ENCODE measurements at regions not wholly inside any gene's neighbourhood (a gene's known extent, or its start where the extent isn't known, plus 50 kb on each side); places are given as distances from the start of the nearest gene placed in this dataset.

DNA sequence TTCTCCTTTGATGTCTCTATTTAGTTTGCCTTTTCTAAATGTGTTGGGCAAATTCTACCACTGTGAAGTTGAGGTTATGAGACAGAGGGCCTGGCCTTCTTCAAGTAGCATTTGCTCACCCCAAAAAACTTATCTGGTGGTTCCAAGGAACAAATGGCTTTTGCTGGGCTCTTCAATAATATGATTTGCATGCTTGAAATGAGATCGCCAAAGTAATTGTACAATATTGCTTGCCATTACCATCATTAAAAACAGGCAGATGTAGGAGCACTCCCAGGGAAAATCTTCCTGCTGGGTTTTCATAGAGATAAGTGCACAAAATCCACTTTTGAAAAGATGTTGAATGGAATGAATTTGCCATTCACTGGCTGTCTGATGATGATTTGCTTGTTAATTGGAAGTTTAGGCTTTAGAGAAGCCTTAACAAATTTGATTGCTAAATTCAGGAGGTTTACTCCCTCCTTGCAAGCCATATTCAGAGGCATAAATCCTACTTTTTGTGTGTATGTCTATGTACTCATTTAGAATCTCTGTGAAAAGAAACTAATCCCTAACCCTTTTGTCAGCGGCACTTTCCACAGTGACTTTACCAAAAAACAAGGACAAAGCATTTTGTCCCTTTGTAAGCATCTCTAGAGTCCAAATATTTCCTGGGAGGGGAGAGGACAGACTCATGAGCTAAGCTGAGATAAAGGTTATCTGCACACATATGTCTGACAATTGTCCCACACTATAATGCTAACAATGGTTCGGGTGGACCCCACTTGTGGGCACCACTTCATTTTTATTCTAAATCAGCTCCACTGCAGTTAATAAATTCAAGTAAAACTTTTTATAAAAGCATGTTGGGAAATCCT lies 240.8 kb upstream of the PIK3C3 start:
- TF ChIP-seq CTCF (IDR thresholded peaks at IDR 0.05; ENCODE audit: low read depth, low read length): no peak
- no peaks in the 10 kb centered on the region for H3K9me3 ChIP-seq (ENCODE audit: low read depth)
- no peak for DNase-seq (ENCODE audit: low read depth in 1 of 2, low spot score in 1 of 2)
- no peak overlapping the region for H3K27ac ChIP-seq
- no peaks in the 10 kb centered on the region for H3K36me3 ChIP-seq
- H3K4me1 ChIP-seq (ENCODE audit: low read depth): peaks cover 34% of the 10 kb centered on the region
- H3K4me3 ChIP-seq: no peak overlapping the region
- no peaks in the 10 kb centered on the region for H3K27me3 ChIP-seq

DNA sequence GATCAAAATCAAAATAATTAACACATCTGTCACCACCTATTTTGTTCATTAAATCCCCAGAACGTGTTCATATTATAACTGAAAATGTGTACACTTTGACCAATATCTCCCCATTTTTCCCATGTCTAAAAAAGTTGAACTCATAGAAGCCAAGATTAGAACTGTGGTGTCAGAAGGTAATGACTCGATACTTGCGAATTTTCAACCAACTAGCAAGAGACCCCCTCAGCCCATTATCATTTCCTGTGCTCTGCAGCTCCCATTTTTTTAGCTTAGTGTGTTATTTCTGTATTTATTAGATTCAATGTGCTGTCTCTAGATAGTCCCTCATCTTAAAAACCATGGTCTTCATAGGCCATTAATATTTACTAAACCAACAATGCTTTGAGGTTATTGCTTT lies 248.7 kb upstream of the PIK3C3 start:
- Histone ChIP-seq H3K4me3 (no peak overlapping the region), H3K27ac (no peak overlapping the region), H3K27me3 (no peaks in the 10 kb centered on the region), H3K36me3 (no peaks in the 10 kb centered on the region), H3K4me1 (ENCODE audit: low read depth) (peaks cover 42% of the 10 kb centered on the region), H3K9me3 (ENCODE audit: low read depth) (no peaks in the 10 kb centered on the region)
- no peak for TF ChIP-seq CTCF (IDR thresholded peaks at IDR 0.05; ENCODE audit: low read depth, low read length)
- no peak for DNase-seq (ENCODE audit: low read depth in 1 of 2, low spot score in 1 of 2)

GRCh38 chr18:41703744-41704530 lies 251.1 kb upstream of the PIK3C3 start:
- Histone ChIP-seq H3K27ac (peak overlapping the region; percentile 83), H3K9me3 (ENCODE audit: low read depth) (no peaks in the 10 kb centered on the region), H3K36me3 (no peaks in the 10 kb centered on the region), H3K4me1 (ENCODE audit: low read depth) (peaks cover 40% of the 10 kb centered on the region), H3K27me3 (no peaks in the 10 kb centered on the region), H3K4me3 (no peak overlapping the region)
- DNase-seq (ENCODE audit: low read depth in 1 of 2, low spot score in 1 of 2): peak in 1 of 2 donors; percentile 58
- TF ChIP-seq CTCF (IDR thresholded peaks at IDR 0.05; ENCODE audit: low read depth, low read length): no peak

GRCh38 chr18:41700416-41700815 lies 254.6 kb upstream of the PIK3C3 start:
- TF ChIP-seq CTCF (IDR thresholded peaks at IDR 0.05; ENCODE audit: low read depth, low read length): no peak
- Histone ChIP-seq H3K4me1 (ENCODE audit: low read depth) (peaks cover 23% of the 10 kb centered on the region), H3K27me3 (no peaks in the 10 kb centered on the region), H3K36me3 (no peaks in the 10 kb centered on the region), H3K4me3 (no peak overlapping the region), H3K9me3 (ENCODE audit: low read depth) (no peaks in the 10 kb centered on the region), H3K27ac (no peak overlapping the region)
- DNase-seq (ENCODE audit: low read depth in 1 of 2, low spot score in 1 of 2): peak in 1 of 2 donors; percentile 27

GRCh38 chr18:41695441-41695840 lies 259.6 kb upstream of the PIK3C3 start:
- Histone ChIP-seq H3K9me3 (ENCODE audit: low read depth) (no peaks in the 10 kb centered on the region), H3K4me1 (ENCODE audit: low read depth) (peaks cover 7% of the 10 kb centered on the region), H3K4me3 (no peak overlapping the region), H3K27me3 (no peaks in the 10 kb centered on the region), H3K27ac (no peak overlapping the region), H3K36me3 (no peaks in the 10 kb centered on the region)
- no peak for TF ChIP-seq CTCF (IDR thresholded peaks at IDR 0.05; ENCODE audit: low read depth, low read length)
- no peak for DNase-seq (ENCODE audit: low read depth in 1 of 2, low spot score in 1 of 2)

Data from cardiac muscle cell (in vitro differentiated cells and primary cell).